HG03175 (cell line): ENCODE measurements at regions not wholly inside any gene's neighbourhood (a gene's known extent, or its start where the extent isn't known, plus 50 kb on each side); places are given as distances from the start of the nearest gene placed in this dataset.

ENCODE experiments used
- ATAC-seq: cut with Tn5 transposase; IDR thresholded peaks from one replicate; pipeline ENCODE4 v1.9.1; 2021; ENCODE audit warnings: mild to moderate bottlenecking, moderate library complexity; ENCODE audit not compliant: unreplicated experiment

- ATAC-seq = no peak
Observed at GRCh38 chr7:84337429-84337828, 142.8 kb upstream of the SEMA3A start.

- no peak for ATAC-seq
Observed at GRCh38 chr7:84336766-84337165, 142.2 kb upstream of the SEMA3A start.

- no peak for ATAC-seq
Observed at GRCh38 chr7:84336303-84336702, 141.7 kb upstream of the SEMA3A start.

- ATAC-seq = no peak
Observed at GRCh38 chr7:84331616-84332015, 137.0 kb upstream of the SEMA3A start.

GRCh38 chr7:84328571-84328970 lies 134.0 kb upstream of the SEMA3A start:
- no peak for ATAC-seq

- no peak for ATAC-seq
Observed at GRCh38 chr7:84324136-84324630, 129.6 kb upstream of the SEMA3A start.

- no peak for ATAC-seq
Observed at GRCh38 chr7:84317536-84317935, 122.9 kb upstream of the SEMA3A start.

GRCh38 chr7:84314263-84314662 lies 119.7 kb upstream of the SEMA3A start:
- no peak for ATAC-seq

GRCh38 chr7:84304407-84304806 lies 109.8 kb upstream of the SEMA3A start:
- ATAC-seq = no peak

- no peak for ATAC-seq
Observed at GRCh38 chr7:84302949-84303348, 108.4 kb upstream of the SEMA3A start.

GRCh38 chr7:84297616-84298015 lies 103.0 kb upstream of the SEMA3A start:
- no peak for ATAC-seq

- ATAC-seq = no peak
Observed at GRCh38 chr7:84294847-84295455, 100.4 kb upstream of the SEMA3A start.

GRCh38 chr7:84294391-84294790 lies 99.8 kb upstream of the SEMA3A start:
- ATAC-seq = no peak

GRCh38 chr7:84291756-84292155 lies 97.2 kb upstream of the SEMA3A start:
- no peak for ATAC-seq

- ATAC-seq = no peak
Observed at GRCh38 chr7:84283798-84284197, 89.2 kb upstream of the SEMA3A start.

- ATAC-seq = no peak
Observed at GRCh38 chr7:84281518-84281917, 86.9 kb upstream of the SEMA3A start.

GRCh38 chr7:84277628-84278224 lies 83.1 kb upstream of the SEMA3A start:
- no peak for ATAC-seq

GRCh38 chr7:84274029-84274638 lies 79.5 kb upstream of the SEMA3A start:
- no peak for ATAC-seq

GRCh38 chr7:84271543-84271942 lies 77.0 kb upstream of the SEMA3A start:
- ATAC-seq = no peak

GRCh38 chr7:84264396-84264795 lies 69.8 kb upstream of the SEMA3A start:
- no peak for ATAC-seq

GRCh38 chr7:84263106-84263505 lies 68.5 kb upstream of the SEMA3A start:
- ATAC-seq = no peak

GRCh38 chr7:84261509-84261908 lies 66.9 kb upstream of the SEMA3A start:
- ATAC-seq = no peak
